ENCODE measurements at regions not wholly inside any gene's neighbourhood (a gene's known extent, or its start where the extent isn't known, plus 50 kb on each side); places are given as distances from the start of the nearest gene placed in this dataset.

DNA sequence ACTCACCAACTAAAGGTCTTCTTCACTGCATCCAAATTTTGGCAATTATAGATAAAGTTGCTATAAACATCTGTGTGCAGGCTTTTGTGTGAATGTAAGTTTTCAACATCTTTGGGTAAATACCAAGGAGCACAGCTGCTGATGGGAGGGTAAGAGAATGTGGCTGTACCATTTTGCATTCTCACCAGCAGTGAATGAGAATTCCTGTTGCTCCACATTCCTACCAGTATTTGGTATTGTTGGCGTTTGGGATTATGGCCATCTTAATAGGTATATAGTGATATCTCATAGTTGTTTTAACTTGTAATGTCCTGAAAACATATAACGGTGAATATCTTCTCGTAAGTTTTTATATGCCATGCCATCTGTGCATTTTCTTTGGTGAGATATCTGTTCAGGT lies 69.3 kb downstream of the ILRUN start:
- no peak for DNase-seq (ENCODE audit: low spot score)
- Histone ChIP-seq H3K36me3 (ENCODE audit: insufficient read depth, low read length, poor library complexity, severe bottlenecking) (no peaks in the 10 kb centered on the region), H3K27me3 (replicated peaks; ENCODE audit: insufficient read depth, low read depth, low read length, poor library complexity) (no peaks in the 10 kb centered on the region), H3K4me3 (ENCODE audit: low read depth, low read length, poor library complexity, severe bottlenecking) (no peak overlapping the region), H3K4me1 (ENCODE audit: insufficient read depth, low read length, poor library complexity, severe bottlenecking) (no peaks in the 10 kb centered on the region), H3K27ac (ENCODE audit: low read depth, low read length, poor library complexity, severe bottlenecking) (no peak overlapping the region), H3K9me3 (ENCODE audit: low read depth, low read length, poor library complexity, severe bottlenecking) (no peaks in the 10 kb centered on the region)
- no peak for TF ChIP-seq EZH2 (IDR thresholded peaks at IDR 0.05; ENCODE audit: borderline replicate concordance, low read depth, low read length, poor library complexity, severe bottlenecking)
- TF ChIP-seq, protein P1, sequence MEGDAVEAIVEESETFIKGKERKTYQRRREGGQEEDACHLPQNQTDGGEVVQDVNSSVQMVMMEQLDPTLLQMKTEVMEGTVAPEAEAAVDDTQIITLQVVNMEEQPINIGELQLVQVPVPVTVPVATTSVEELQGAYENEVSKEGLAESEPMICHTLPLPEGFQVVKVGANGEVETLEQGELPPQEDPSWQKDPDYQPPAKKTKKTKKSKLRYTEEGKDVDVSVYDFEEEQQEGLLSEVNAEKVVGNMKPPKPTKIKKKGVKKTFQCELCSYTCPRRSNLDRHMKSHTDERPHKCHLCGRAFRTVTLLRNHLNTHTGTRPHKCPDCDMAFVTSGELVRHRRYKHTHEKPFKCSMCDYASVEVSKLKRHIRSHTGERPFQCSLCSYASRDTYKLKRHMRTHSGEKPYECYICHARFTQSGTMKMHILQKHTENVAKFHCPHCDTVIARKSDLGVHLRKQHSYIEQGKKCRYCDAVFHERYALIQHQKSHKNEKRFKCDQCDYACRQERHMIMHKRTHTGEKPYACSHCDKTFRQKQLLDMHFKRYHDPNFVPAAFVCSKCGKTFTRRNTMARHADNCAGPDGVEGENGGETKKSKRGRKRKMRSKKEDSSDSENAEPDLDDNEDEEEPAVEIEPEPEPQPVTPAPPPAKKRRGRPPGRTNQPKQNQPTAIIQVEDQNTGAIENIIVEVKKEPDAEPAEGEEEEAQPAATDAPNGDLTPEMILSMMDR (conservative IDR thresholded peaks at IDR 0.05; ENCODE audit: low read depth, low read length): no peak
- no TSS peak for BruUV-seq (replicated peaks)
- ChIA-PET CTCF (interaction anchor here (0.7 kb wide), 1 partner anchor 16 kb away, joined by 12 read pairs; no protein-coding TSS in a partner anchor), POLR2A (ENCODE audit: low non-redundant PET) (no interaction called here)
- intact Hi-C loops (cut with micrococcal nuclease; ENCODE audit: unreplicated experiment): no loop called here

DNA sequence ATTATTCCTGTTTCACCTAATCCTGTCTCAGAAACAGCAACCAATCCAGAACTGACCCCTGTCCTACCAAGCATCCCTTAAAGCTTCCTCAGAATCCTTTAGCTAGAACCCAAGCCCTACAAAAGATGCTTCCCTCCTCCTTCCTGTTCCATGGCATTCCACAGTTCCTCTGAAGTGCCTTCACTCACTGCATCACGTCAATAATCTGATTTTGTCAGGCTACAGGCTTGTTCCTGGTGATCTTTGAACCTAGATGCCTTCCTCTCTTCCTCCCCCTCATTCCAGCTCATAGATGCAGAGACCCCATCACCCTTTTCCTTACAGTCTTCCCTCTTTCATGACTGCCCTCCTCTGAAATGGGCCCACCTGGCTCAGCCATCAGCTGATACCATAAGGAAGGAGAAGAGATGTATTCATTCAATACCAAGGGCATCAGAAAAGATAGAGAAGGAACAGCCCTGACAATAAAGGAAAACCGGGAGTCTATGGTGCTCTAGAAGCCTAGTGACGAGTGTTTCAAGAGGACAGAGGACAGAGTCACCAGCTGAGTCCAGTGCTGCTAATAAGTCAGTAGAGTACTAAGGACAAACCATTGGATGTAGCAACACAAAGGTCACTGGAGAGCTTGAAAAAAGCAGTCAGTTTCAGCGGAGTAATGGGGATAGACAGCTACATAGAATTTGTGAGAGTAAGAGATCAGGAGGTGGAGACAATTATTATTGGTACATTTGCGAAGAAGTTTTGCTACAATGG lies 62.5 kb upstream of the SPDEF start:
- no TSS peak for BruUV-seq (replicated peaks)
- H3K36me3 ChIP-seq (ENCODE audit: insufficient read depth, low read length, poor library complexity, severe bottlenecking): no peaks in the 10 kb centered on the region
- POLR2A ChIA-PET (ENCODE audit: low non-redundant PET): no interaction called here
- DNase-seq (ENCODE audit: low spot score): no peak
- H3K4me1 ChIP-seq (ENCODE audit: insufficient read depth, low read length, poor library complexity, severe bottlenecking): peaks cover 15% of the 10 kb centered on the region
- no peak for TF ChIP-seq EZH2 (IDR thresholded peaks at IDR 0.05; ENCODE audit: borderline replicate concordance, low read depth, low read length, poor library complexity, severe bottlenecking)
- TF ChIP-seq, protein P1 (conservative IDR thresholded peaks at IDR 0.05; ENCODE audit: low read depth, low read length): no peak
- no peaks in the 10 kb centered on the region for H3K9me3 ChIP-seq (ENCODE audit: low read depth, low read length, poor library complexity, severe bottlenecking)
- intact Hi-C loops (cut with micrococcal nuclease; ENCODE audit: unreplicated experiment): loop anchor here (10.0 kb wide), 1 partner anchor 454 kb away; no protein-coding TSS in a partner anchor
- H3K4me3 ChIP-seq (ENCODE audit: low read depth, low read length, poor library complexity, severe bottlenecking): no peak overlapping the region
- H3K27me3 ChIP-seq (replicated peaks; ENCODE audit: insufficient read depth, low read depth, low read length, poor library complexity): no peaks in the 10 kb centered on the region
- CTCF ChIA-PET: interaction anchor here (1.2 kb wide), 1 partner anchor 9 kb away, joined by 6 read pairs; no protein-coding TSS in a partner anchor
- no peak overlapping the region for H3K27ac ChIP-seq (ENCODE audit: low read depth, low read length, poor library complexity, severe bottlenecking)

DNA sequence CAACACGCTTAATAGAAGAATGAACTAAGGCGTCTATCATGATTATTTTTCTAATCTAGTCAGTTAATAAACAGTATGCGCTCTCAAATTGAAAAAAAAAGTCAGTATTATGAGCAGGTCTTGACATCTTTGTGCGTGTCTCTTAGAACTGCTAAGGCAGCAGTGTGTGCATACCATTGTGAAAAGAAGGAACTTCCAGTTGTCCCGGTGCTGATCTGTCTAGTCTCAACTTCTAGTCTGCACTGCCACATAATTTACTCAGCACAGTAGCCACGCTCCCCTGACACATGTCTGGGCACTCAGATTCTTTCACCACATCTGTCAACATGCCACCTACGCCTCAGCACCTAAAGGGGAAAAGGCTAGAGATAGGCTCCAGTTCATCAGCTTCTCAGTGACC lies 61.1 kb upstream of the SPDEF start:
- POLR2A ChIA-PET (ENCODE audit: low non-redundant PET): no interaction called here
- no peak for TF ChIP-seq EZH2 (IDR thresholded peaks at IDR 0.05; ENCODE audit: borderline replicate concordance, low read depth, low read length, poor library complexity, severe bottlenecking)
- TF ChIP-seq, protein P1 (conservative IDR thresholded peaks at IDR 0.05; ENCODE audit: low read depth, low read length): no peak
- Histone ChIP-seq H3K4me3 (ENCODE audit: low read depth, low read length, poor library complexity, severe bottlenecking) (no peak overlapping the region), H3K36me3 (ENCODE audit: insufficient read depth, low read length, poor library complexity, severe bottlenecking) (no peaks in the 10 kb centered on the region), H3K4me1 (ENCODE audit: insufficient read depth, low read length, poor library complexity, severe bottlenecking) (peaks cover 15% of the 10 kb centered on the region), H3K27ac (ENCODE audit: low read depth, low read length, poor library complexity, severe bottlenecking) (no peak overlapping the region), H3K27me3 (replicated peaks; ENCODE audit: insufficient read depth, low read depth, low read length, poor library complexity) (no peaks in the 10 kb centered on the region), H3K9me3 (ENCODE audit: low read depth, low read length, poor library complexity, severe bottlenecking) (no peaks in the 10 kb centered on the region)
- intact Hi-C loops (cut with micrococcal nuclease; ENCODE audit: unreplicated experiment): loop anchor here (10.0 kb wide), 1 partner anchor 452 kb away; no protein-coding TSS in a partner anchor
- CTCF ChIA-PET: no interaction called here
- DNase-seq (ENCODE audit: low spot score): no peak
- BruUV-seq (replicated peaks): no TSS peak
